H1 (cell line): ENCODE measurements at regions not wholly inside any gene's neighbourhood (a gene's known extent, or its start where the extent isn't known, plus 50 kb on each side); places are given as distances from the start of the nearest gene placed in this dataset.

Source experiments
- CTCF ChIA-PET: fragments of 300-600 bp; sonication (Branson Sonifier 250); formaldehyde crosslinking; loops from one replicate; lab custom pipeline; 2021; ENCODE audit not compliant: partially characterized antibody; lab: Charles Lee
- POLR2A ChIA-PET: fragments of 300-600 bp; sonication (Branson Sonifier 250); formaldehyde crosslinking; loops from one replicate; lab custom pipeline; 2021; ENCODE audit warnings: inconsistent platforms; ENCODE audit not compliant: partially characterized antibody; lab: Charles Lee
- DNase-seq, 2 experiments: peaks; one replicate each; pipeline versions ENCODE4 v3.0.0 to v3.0.0-alpha.2; 2010 to 2022; ENCODE audit warnings: low spot score in 2 of 2, low read depth in 1 of 2, mixed read lengths in 1 of 2
- FAIRE-seq: peaks from 2 replicates; lab custom pipeline; 2011; peaks lifted over from hg19 to GRCh38; lab: Jason Lieb, UNC
- H2AFZ ChIP-seq: 2 replicates; pipeline ENCODE4 v1.8.1; 2012; ENCODE audit warnings: low read length, inconsistent platforms
- H2AK5ac ChIP-seq: 2 replicates; pipeline ENCODE4 v1.6.1; 2013; ENCODE audit warnings: low read depth, low read length
- H2BK120ac ChIP-seq: replicated peaks from 2 replicates; pipeline ENCODE3; 2013; ENCODE audit warnings: low read depth, low read length, inconsistent platforms
- H2BK12ac ChIP-seq: 2 replicates; pipeline ENCODE4 v1.6.1; 2013; ENCODE audit warnings: low read depth, low read length
- H2BK15ac ChIP-seq: 2 replicates; pipeline ENCODE4 v1.6.1; 2013; ENCODE audit warnings: low read length
- H2BK20ac ChIP-seq: 2 replicates; pipeline ENCODE4 v1.6.1; 2013; ENCODE audit warnings: low read length
- H2BK5ac ChIP-seq: 2 replicates; pipeline ENCODE4 v1.6.1; 2013; ENCODE audit warnings: low read depth, low read length
- H3K14ac ChIP-seq: 2 replicates; pipeline ENCODE4 v1.6.1; 2013; ENCODE audit warnings: inconsistent platforms; ENCODE audit not compliant: insufficient read length
- H3K18ac ChIP-seq: 2 replicates; pipeline ENCODE4 v1.6.1; 2013; ENCODE audit warnings: low read length; ENCODE audit errors: extremely low read depth
- H3K23ac ChIP-seq: 2 replicates; pipeline ENCODE4 v1.6.1; 2013; ENCODE audit warnings: inconsistent platforms; ENCODE audit not compliant: insufficient read length
- H3K23me2 ChIP-seq: 2 replicates; pipeline ENCODE4 v1.6.1; 2013; ENCODE audit warnings: low read depth, low read length
- H3K27ac ChIP-seq: 2 replicates; pipeline ENCODE4 v1.6.1; 2011; ENCODE audit warnings: low read depth, low read length, inconsistent platforms
- H3K27me3 ChIP-seq, 4 experiments: replicated peaks in 1 of 4; 1 replicate in 1 of 4; 2 replicates in 3 of 4; pipeline versions ENCODE4 v1.6.1 to v1.8.1; 2011 to 2013; ENCODE audit warnings: low read length in 3 of 4, mild to moderate bottlenecking in 3 of 4, inconsistent platforms in 2 of 4, mixed read lengths in 2 of 4, moderate library complexity in 1 of 4; ENCODE audit not compliant: control insufficient read depth in 3 of 4, insufficient read depth in 3 of 4; ENCODE audit errors: extremely low read depth in 1 of 4
- H3K36me3 ChIP-seq, 4 experiments: 2 replicates each; pipeline versions ENCODE4 v1.6.1 to v1.8.1; 2011 to 2013; ENCODE audit warnings: mild to moderate bottlenecking in 4 of 4, low read length in 3 of 4, moderate library complexity in 2 of 4, control low read depth in 1 of 4, inconsistent platforms in 1 of 4; ENCODE audit not compliant: insufficient read depth in 4 of 4, control insufficient read depth in 2 of 4
- H3K4ac ChIP-seq: replicated peaks from 2 replicates; pipeline ENCODE3; 2013; ENCODE audit warnings: low read length, low read depth, mixed read lengths, inconsistent platforms; ENCODE audit not compliant: insufficient read length
- H3K4me1 ChIP-seq, 4 experiments: replicated peaks in 1 of 4; 1 replicate in 1 of 4; 2 replicates in 3 of 4; pipeline versions ENCODE4 v1.6.1 to v1.8.1; 2011 to 2013; ENCODE audit warnings: low read length in 3 of 4, inconsistent platforms in 2 of 4, mixed read lengths in 1 of 4; ENCODE audit not compliant: insufficient read depth in 4 of 4, control insufficient read depth in 3 of 4
- H3K4me2 ChIP-seq, 2 experiments: 2 replicates each; pipeline versions ENCODE4 v1.6.1 to v1.8.1; 2011 to 2013; ENCODE audit warnings: low read depth in 2 of 2, low read length in 2 of 2, control low read depth in 1 of 2, inconsistent platforms in 1 of 2, mild to moderate bottlenecking in 1 of 2; ENCODE audit not compliant: insufficient read depth in 1 of 2
- H3K4me3 ChIP-seq, 4 experiments: fragments of 200-600, 300-600 bp in 1 of 4; sonication (generic), shearing (Covaris generic), sonication (Bioruptor Twin) in 1 of 4; 2 replicates each; pipeline versions ENCODE4 v1.5.1 to v1.8.1; 2011 to 2016; ENCODE audit warnings: low read length in 4 of 4, low read depth in 3 of 4, control low read depth in 2 of 4, inconsistent platforms in 2 of 4, mild to moderate bottlenecking in 2 of 4, mixed read lengths in 1 of 4, moderate library complexity in 1 of 4; ENCODE audit not compliant: insufficient read depth in 2 of 4; ENCODE audit errors: extremely low read depth in 1 of 4
- H3K56ac ChIP-seq: replicated peaks from 2 replicates; pipeline ENCODE3; 2013; ENCODE audit warnings: low read depth, mild to moderate bottlenecking, mixed read lengths, low read length, inconsistent platforms; ENCODE audit not compliant: insufficient read length
- H3K79me1 ChIP-seq: 2 replicates; pipeline ENCODE4 v1.6.1; 2013; ENCODE audit warnings: low read depth, low read length, control low read depth
- H3K79me2 ChIP-seq, 2 experiments: 2 replicates each; pipeline versions ENCODE4 v1.6.1 to v1.8.1; 2012 to 2013; ENCODE audit warnings: low read length in 2 of 2, mild to moderate bottlenecking in 2 of 2, inconsistent platforms in 1 of 2; ENCODE audit not compliant: insufficient read depth in 2 of 2, control insufficient read depth in 1 of 2
- H3K9ac ChIP-seq, 4 experiments: replicated peaks in 1 of 4; 1 replicate in 1 of 4; 2 replicates in 3 of 4; pipeline versions ENCODE4 v1.6.1 to v1.8.1; 2011 to 2013; ENCODE audit warnings: low read depth in 3 of 4, low read length in 3 of 4, control low read depth in 2 of 4, mild to moderate bottlenecking in 2 of 4, moderate library complexity in 2 of 4, inconsistent platforms in 1 of 4; ENCODE audit errors: extremely low read depth in 1 of 4
- H3K9me3 ChIP-seq, 2 experiments: 2 replicates each; pipeline versions ENCODE4 v1.6.1 to v1.8.1; 2012 to 2013; ENCODE audit warnings: mild to moderate bottlenecking in 2 of 2, moderate library complexity in 2 of 2, control low read depth in 1 of 2, inconsistent platforms in 1 of 2, low read depth in 1 of 2, low read length in 1 of 2, mixed read lengths in 1 of 2; ENCODE audit not compliant: insufficient read depth in 2 of 2
- H4K20me1 ChIP-seq, 2 experiments: replicated peaks in 1 of 2; 2 replicates each; pipeline versions ENCODE3 to v1.8.1; 2011 to 2013; ENCODE audit warnings: inconsistent platforms in 2 of 2, low read length in 2 of 2, mild to moderate bottlenecking in 1 of 2; ENCODE audit not compliant: insufficient read depth in 2 of 2, control insufficient read depth in 1 of 2
- H4K5ac ChIP-seq: 2 replicates; pipeline ENCODE4 v1.6.1; 2013; ENCODE audit warnings: low read length, low read depth, mixed read lengths, inconsistent platforms; ENCODE audit not compliant: insufficient read length
- H4K8ac ChIP-seq: 2 replicates; pipeline ENCODE4 v1.8.0; 2013; ENCODE audit warnings: mild to moderate bottlenecking, moderate library complexity, low read length, inconsistent platforms; ENCODE audit not compliant: insufficient read depth; ENCODE audit errors: extremely low read depth
- H4K91ac ChIP-seq: replicated peaks from 2 replicates; pipeline ENCODE3; 2013; ENCODE audit warnings: low read length, mixed read lengths, inconsistent platforms; ENCODE audit not compliant: insufficient read length
- CBX5 ChIP-seq: fragments of 300-800, 300-1000 bp; sonication (generic); IDR thresholded peaks from 2 replicates; pipeline ENCODE4 v1.7.1; 2016; ENCODE audit warnings: antibody characterized with exemption, low read length, low read depth
- RXRA ChIP-seq: IDR thresholded peaks from 2 replicates; pipeline ENCODE4 v1.6.1; 2011; ENCODE audit warnings: low read depth, mild to moderate bottlenecking, low read length, moderate library complexity; ENCODE audit not compliant: insufficient read depth
- WGBS, 2 experiments: shearing (Covaris generic) in 1 of 2; methylation state at CpG; one replicate each; pipeline versions ENCODE4 v1.1.6 to v1.1.7; 2013 to 2015; ENCODE audit warnings: low lambda C conversion rate in 2 of 2, mixed read lengths in 2 of 2, inconsistent platforms in 1 of 2, low coverage in 1 of 2, missing lambda C conversion rate in 1 of 2; ENCODE audit not compliant: insufficient replicate concordance in 2 of 2, insufficient coverage in 1 of 2, insufficient read length in 1 of 2; ENCODE audit errors: extremely low coverage in 1 of 2, missing lambda C conversion rate in 1 of 2; 5-methylcytosine and 5-hydroxymethylcytosine counted together

- no peaks in the 10 kb centered on the region for H3K4me1 ChIP-seq
- no peak overlapping the region for H3K14ac ChIP-seq
- ChIA-PET CTCF (interaction anchor here (0.8 to 2.0 kb wide), 2 partner anchors 13 to 1198 kb away, joined by 3 to 6 read pairs; no protein-coding TSS in a partner anchor), POLR2A (no interaction called here)
- H2BK5ac ChIP-seq: no peak overlapping the region
- H3K56ac ChIP-seq: no peak overlapping the region
- no peaks in the 10 kb centered on the region for H3K27me3 ChIP-seq
- H3K4me2 ChIP-seq: no peak overlapping the region
- no peak overlapping the region for H3K18ac ChIP-seq
- H3K23me2 ChIP-seq: no peaks in the 10 kb centered on the region
- no peaks in the 10 kb centered on the region for H3K79me2 ChIP-seq
- 100% methylated on average over 3 of the region's 3 CpGs; no CpG with 5 or more reads in 1 of the 2 experiments for WGBS, 2 experiments
- H3K4ac ChIP-seq: no peak overlapping the region
- FAIRE-seq (no peak), DNase-seq (no peak)
- H4K5ac ChIP-seq: no peak overlapping the region
- H2BK20ac ChIP-seq: no peak overlapping the region
- H3K4me3 ChIP-seq: no peak overlapping the region
- H3K36me3 ChIP-seq: peaks cover 0 to 3% (median 0%) of the 10 kb centered on the region in 4 experiments; a peak in 1 of 8 replicates
- no peak overlapping the region for H2AK5ac ChIP-seq
- H3K23ac ChIP-seq: no peak overlapping the region
- H2BK120ac ChIP-seq: no peak overlapping the region
- H2AFZ ChIP-seq: no peak overlapping the region
- H4K8ac ChIP-seq: no peak overlapping the region
- H2BK15ac ChIP-seq: no peak overlapping the region
- H3K9ac ChIP-seq: no peak overlapping the region
- no peak overlapping the region for H4K91ac ChIP-seq
- H3K9me3 ChIP-seq: peaks cover 0 to 3% of the 10 kb centered on the region in 2 experiments; a peak in 1 of 4 replicates
- no peaks in the 10 kb centered on the region for H3K79me1 ChIP-seq
- H3K27ac ChIP-seq: no peak overlapping the region
- TF ChIP-seq CBX5 (no peak), RXRA (no peak)
- TF ChIP-seq, all 59 proteins: peak for 0
- Histone ChIP-seq H2BK12ac (no peak overlapping the region), H4K20me1 (no peaks in the 10 kb centered on the region)
These were observed 139.9 kb downstream of the SETD4 start for GRCh38 chr21:35920436-35920835.
